HG03521 (cell line): ENCODE measurements at regions not wholly inside any gene's neighbourhood (a gene's known extent, or its start where the extent isn't known, plus 50 kb on each side); places are given as distances from the start of the nearest gene placed in this dataset.

Experiments
- ATAC-seq: cut with Tn5 transposase; IDR thresholded peaks from one replicate; pipeline ENCODE4 v1.9.1; 2021; ENCODE audit warnings: mild to moderate bottlenecking, moderate library complexity; ENCODE audit not compliant: unreplicated experiment

DNA sequence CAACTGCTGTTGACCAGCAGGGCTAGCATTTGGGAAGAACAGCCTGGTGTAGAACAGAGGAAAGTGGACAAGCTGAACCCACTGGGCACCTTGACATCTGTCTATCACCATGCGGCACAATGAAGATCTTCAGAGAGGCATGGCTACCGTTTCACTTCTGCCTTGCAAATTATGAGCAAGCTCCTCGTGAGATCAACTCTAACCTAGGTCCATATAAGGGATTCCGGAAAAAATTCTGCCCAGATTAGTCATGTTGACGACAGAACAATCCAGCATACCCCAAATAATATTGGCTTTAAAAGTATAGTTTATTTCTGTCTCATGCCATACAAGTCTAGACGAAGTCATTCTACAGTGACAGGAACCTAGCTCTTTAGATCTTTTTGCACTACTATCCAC is 91.6 kb upstream of the ATF7IP start:
- ATAC-seq, result no peak

DNA sequence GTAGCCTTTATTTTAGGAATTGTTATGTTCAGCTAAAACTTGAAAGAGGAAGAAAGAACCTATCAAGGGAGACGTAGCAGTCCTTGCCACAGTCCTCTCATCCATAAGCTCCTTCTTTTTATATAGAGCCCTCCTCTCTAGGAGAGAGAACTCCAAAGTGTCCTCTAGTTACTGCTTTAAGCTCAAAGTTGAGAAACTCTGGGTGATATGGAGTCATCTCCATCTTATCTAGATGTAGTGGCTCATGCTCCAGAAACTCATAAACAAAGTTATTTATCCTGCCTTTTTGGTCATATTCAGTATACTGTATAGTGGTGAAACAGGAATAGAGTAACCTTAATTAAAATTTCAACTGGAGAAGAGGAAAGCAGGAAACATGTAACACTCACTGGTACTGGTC is 90.4 kb upstream of the ATF7IP start:
- ATAC-seq, result no peak

DNA sequence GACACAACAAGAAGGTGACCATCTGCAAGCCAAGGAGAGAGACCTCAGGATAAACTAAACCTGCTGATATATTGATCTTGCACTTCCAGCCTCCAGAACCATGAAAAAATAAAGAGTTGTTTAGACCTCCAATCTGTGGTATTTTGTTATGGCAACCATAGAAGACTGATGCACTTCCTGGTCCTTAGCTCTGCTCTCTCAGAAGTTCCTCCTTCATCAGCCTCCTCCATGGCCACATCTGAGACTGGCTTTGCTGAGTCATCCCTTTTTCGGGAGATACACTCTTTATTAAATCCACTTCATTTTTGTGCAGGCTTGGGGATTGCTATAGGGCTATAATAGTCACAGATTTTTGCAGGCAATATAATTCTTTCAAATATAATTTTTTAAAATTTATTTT is 89.6 kb upstream of the ATF7IP start:
- no peak for ATAC-seq

DNA sequence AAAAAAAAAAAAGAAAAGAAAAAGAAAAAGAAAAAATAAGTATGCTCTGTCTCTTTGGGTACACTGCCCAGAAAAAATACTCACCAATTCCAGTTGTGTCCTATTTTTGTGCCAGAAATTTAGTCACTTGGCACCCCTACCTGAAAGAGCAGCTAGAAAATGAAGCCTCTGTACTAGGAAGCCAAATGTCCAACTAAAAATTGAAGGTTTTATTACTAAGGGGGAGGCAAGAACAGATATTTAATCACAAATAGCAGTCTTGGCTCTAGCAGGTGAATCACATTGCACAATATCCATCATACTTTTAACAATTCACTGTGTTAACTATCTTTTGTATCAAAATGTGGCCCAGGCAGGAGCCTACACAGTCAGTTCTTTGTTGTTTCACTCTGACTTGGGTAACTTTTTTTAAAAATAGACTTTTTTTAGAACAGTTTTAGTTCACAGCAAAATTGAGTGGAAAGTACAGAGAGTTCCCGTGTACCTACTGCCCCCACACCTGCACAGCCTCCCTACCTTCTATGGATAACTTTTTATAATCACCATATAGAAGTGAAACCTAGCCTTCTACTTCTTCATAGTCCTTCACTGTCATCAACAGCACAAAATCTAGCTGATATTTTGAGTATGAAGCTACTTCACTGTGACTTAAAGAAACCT is 87.1 kb upstream of the ATF7IP start:
- no peak for ATAC-seq

DNA sequence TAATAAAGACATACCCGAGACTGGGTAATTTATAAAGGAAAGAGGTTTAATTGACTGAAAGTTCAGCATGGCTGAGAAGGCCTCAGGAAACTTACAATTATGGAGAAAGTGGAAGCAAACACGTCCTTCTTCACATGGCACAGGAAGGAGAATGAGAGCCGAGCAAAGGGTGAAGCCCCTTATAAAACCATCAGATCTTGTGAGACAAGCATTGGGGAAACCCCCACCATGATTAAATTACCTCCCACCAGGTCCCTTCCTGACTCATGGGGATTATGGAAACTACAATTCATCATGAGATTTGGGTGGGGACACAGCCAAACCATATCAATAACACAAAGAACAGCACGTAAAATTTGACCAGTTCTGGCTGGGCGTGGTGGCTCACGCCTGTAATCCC is 85.6 kb upstream of the ATF7IP start:
- no peak for ATAC-seq

DNA sequence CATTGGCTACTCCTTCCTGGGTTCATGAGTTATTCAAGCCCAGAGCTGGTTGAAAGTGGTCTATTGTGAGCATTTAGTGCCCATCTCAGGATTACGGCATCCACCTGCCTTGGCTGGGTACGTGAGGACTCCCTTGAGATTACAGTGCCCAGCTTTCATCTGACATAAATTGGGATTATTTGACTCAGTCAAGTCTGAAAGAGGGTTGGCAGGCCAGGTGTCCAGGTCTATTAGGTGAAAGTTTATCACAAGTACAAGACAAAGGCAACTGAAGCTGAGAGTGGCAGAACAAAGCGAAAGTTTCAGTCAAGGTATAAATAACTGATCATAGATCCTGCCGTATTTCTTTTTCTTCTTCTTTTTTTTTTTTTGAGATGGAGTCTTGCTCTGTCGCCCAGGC is 84.6 kb upstream of the ATF7IP start:
- ATAC-seq, result no peak

DNA sequence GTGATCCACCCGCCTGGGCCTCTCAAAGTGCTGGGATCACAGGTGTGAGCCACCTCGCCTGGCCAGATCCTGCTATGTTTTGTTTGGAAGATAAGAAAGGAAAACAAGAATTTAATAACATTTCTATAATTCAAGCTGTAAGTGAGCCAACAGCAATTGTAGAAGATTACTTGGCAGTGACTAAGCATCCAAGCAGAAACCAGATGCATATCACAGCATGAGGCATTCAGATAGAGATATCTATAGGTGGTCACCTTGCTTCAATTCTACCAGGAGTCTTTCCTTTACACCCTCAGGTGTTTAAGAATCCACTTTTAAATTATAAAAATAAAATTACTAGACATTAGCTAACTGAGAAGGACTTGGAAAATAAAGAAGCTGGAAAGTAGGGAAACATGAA is 83.9 kb upstream of the ATF7IP start:
- no peak for ATAC-seq

DNA sequence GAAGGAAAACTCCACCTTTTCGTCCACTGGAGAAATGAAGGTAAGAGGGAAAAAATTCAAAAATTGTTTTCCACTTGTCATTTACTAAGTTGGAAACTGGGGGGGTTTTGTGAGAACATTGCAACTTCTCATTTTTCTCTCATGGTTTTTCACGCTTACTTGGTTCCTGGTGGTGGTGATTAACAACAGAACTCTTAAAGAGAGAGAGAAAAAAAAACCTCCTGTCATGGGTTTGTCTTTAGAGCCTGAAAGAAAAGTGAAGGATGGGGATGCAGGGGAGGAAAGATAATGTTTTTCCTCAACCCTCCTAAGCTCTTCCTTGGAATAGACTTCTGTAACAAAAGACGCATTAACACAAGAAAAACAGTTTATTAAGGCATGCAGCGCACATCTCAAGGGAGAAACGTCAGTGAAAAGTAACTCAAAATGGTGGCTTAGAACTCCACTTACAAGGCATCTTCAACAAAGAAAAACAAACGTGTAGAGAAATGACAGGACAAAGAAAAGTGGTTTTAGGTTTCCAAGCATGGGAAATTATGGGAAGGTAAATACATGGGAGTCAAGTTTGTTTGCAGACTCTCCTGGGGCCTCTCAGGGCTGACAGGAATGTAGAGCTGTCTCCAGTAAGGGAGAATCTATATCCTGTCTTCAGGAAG is 81.9 kb upstream of the ATF7IP start:
- peak; percentile 39 for ATAC-seq

DNA sequence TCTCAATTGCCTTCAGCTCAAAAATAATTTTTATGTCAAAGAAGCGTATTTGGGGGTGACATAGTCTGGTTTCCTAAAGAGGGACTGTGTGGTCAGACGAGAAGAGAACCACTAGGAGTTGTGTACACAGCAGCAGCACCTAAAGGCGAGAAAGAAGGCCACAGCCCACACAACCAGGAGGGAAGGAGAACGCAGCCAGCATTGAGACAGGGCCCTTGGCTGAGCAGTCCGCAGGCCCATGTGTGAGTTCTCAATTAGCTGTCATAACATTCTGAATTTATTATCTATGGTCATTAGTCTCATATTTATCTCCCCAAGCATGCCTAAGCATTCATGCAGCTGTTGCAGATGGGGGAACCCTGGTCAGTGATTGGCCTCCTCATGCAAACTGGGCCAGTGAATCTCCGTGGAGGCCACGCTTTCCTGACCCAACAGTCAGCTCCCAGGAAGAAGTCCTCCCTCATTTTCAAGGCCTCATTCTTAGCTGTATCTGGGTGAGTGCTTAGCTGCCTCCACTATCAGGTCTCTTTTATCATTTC is 81.2 kb upstream of the ATF7IP start:
- ATAC-seq, result peak; percentile 54

DNA sequence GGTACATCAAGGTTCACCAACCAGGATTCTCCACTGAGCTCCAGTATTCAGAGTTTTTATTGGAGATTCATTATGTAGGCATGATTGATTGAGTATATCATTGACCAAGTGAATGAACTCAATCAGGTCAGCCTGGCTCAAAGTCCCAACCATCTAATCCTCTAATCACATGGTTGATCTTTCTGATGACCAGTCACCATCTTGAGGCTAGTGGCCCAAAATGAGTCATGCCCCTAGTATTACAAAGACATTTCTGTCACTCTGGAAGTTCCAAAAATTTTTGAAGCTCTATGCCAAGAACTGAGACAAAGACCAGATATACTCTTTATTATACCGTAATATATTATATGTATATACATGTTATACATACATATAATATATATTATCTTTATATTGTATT is 75.9 kb upstream of the ATF7IP start:
- ATAC-seq, result no peak

DNA sequence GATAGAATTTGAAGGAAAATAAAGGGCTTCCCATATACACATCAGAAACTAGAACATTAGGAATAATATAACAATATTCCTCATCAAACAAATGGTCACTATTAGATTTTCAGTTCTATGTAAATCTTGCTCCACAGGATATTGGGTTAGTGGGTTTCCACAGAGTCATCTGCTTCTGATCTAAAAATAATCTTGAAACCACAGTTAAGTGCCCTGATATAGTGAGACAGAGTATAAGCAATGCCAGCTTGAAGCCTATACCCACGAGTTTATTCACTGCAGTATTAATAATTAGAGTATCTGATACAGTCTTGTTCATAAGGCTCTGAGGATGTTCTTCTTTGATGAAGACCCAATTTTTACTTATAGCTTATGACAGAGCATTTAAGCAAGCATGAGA is 74.5 kb upstream of the ATF7IP start:
- ATAC-seq, result no peak

DNA sequence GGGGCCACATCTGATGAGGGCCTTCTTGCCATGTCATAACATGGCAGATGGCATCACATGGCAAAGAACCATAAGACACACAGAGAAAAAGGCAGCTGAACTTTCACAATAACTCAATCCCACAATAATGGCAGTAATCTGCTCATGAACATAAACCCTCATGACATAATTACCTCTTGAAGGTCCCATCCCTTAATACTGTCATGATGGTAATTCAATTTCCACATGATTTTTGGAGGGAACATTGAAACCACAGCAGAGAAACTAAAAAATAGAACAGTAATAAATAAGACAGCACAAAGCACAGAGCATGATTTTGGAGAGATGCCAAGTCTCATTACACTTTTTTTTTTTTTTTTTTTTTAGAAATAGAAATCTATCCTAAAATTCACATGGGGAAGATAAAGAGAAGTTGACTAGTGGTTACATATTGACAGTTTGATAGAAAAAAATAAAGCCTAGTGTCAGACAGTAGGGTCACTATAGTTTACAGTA is 61.8 kb upstream of the ATF7IP start:
- no peak for ATAC-seq

DNA sequence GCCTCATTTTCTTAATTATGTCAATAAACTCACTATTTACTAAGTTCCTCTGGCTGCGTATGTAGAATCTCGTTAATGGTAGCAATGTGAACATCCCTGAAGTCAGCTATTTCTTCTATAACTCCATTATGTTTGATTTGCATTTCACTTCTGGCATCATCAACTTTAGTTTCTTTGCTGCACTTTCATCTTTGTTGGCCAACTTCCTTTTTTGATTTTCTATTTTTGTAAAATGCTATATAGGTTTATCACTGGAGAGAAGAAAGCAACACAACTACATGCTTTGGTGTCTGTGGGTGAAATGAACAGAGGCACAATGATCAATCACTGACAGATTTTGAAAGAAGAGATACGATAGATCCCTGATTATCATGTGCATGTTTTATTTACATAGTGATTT is 58.5 kb upstream of the ATF7IP start:
- ATAC-seq, result no peak

DNA sequence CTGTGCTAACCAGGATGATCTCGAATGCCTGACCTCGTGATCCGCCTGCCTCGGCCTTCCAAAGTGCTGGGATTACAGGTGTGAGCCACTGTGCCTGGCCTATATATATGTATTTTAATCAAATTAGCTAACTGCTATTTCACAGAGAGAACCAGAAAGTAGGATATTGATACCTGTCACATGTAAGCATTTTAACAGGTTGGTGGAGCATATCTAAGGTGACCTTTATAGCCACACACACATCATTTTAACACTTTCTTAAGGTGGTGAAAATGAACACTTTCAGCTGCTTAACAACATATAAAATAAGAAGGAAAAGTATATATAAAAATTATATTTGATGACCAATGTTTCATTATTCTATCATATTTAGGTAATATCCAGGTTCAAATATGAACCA is 57.0 kb upstream of the ATF7IP start:
- ATAC-seq, result no peak

DNA sequence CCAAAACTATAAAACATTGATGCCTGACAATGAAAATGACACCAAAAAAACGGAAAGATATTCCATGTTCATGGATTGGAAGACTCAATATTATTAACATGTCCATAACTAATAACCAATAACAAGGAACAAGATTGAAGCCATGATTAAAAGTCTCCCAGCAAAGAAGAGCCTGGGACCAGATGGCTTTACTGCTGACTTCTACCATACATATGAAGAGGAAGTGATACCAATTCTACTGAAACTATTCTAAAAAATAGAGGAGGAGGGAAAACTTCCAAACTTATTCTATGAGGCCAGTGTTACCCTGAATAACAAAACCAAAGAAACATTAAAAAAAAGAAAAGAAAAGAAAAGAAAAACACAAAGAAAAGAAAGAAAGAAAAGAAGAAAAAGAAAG is 54.6 kb upstream of the ATF7IP start:
- ATAC-seq, result no peak

DNA sequence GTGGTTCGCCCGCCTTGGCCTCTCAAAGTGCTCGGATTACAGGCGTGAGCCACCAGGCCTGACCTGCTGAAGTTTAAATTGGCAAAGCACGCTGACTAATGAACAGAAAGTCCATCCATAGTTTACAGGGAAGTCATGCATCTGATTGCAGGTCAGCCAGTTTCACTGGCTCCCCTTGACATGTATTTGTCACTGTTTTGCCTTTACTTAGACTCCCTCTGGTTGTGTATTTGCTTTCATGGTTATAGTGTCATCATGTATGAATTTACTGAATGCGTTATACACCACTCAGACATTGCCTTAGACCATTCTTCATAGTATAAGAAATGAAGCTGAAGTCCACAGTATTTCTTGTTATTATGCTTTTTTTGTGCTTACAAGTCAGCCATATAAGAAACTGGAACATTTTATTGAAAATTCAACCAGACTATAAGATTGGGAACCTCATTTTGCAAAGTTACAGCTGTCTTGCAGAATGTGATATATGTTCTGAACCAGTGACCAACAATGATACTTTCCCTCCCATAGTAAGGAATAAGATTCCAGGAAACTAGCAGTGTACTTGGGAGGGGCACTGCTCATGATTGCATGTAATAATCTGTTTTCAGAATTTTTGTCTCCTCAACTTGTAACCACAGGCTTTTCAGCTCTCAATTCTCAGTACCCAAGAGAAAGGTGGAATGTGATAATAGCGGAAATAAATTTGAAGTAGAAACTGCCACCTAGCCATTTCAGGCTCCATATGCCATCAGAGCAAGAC is 51.9 kb upstream of the ATF7IP start:
- no peak for ATAC-seq

DNA sequence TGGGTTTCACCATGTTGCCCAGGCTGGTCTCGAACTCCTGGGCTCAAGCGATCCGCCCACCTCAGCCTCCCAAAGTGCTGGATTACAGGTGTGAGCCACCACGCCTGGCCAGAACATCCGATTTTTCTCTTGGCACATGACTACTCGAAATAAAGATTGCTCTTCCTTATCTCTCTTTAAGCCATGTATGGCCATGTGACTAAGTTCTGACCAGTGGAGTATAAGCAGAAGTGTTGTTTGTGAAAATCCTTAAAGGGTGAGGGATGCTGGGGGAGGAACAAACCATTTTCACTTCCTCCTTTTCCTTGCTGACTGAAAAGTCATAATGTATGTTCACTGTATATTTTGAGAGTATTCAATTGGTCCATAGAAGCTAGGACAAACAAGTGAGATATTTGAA is 50.7 kb upstream of the ATF7IP start:
- ATAC-seq, result no peak

DNA sequence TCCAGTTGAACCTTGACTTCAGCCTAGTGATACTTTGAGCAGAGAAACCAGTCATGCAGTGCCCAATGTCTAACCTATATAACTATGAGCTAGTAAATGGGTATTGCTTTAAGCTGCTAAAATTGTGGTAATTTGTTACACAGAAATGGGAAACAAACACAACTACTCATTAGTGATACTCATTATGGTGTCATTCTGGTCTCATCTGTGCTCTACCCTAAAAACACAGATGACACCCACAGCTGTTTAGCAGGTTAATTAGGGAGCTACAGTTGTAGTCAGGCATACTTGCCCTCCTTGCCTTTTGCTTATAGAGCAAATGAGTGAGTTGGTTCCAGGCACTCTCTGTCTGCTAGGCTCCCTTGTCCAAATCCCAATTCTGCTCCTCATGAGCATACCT is 50.0 kb upstream of the ATF7IP start:
- no peak for ATAC-seq
